ENCODE measurements at regions not wholly inside any gene's neighbourhood (a gene's known extent, or its start where the extent isn't known, plus 50 kb on each side); places are given as distances from the start of the nearest gene placed in this dataset.

DNA sequence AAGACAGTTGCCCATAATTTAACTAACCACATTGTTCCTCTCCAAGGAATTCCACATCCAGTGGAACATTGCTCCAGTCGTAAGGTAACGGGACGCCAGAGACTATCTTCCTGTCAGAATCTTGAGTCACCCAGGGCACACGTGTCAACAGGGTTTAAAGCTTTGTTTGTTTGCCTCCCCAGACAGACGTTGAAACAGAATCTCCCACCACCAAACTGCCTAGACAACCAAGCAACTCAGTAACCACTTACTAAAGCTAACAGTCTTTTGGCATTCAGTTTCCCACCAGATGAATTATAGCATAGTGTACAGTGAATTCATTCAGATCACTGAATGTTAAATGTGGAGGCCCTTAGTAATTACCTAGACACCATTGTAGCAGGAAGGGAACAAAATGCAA is 439.5 kb downstream of the PLPP3 start:
- TF ChIP-seq POLR2A (IDR thresholded peaks at IDR 0.05) (no peak), POLR2AphosphoS5 (IDR thresholded peaks at IDR 0.05) (no peak), EP300 (IDR thresholded peaks at IDR 0.05) (no peak)
- TF ChIP-seq, protein P1, sequence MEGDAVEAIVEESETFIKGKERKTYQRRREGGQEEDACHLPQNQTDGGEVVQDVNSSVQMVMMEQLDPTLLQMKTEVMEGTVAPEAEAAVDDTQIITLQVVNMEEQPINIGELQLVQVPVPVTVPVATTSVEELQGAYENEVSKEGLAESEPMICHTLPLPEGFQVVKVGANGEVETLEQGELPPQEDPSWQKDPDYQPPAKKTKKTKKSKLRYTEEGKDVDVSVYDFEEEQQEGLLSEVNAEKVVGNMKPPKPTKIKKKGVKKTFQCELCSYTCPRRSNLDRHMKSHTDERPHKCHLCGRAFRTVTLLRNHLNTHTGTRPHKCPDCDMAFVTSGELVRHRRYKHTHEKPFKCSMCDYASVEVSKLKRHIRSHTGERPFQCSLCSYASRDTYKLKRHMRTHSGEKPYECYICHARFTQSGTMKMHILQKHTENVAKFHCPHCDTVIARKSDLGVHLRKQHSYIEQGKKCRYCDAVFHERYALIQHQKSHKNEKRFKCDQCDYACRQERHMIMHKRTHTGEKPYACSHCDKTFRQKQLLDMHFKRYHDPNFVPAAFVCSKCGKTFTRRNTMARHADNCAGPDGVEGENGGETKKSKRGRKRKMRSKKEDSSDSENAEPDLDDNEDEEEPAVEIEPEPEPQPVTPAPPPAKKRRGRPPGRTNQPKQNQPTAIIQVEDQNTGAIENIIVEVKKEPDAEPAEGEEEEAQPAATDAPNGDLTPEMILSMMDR (IDR thresholded peaks at IDR 0.05) = no peak

Data from suprapubic skin (tissue), 4 donors.